DND-41 (cell line): ENCODE measurements at regions not wholly inside any gene's neighbourhood (a gene's known extent, or its start where the extent isn't known, plus 50 kb on each side); places are given as distances from the start of the nearest gene placed in this dataset.

Source experiments
- CTCF ChIP-seq: IDR thresholded peaks from 2 replicates; pipeline ENCODE4 v1.5.1; 2012; ENCODE audit warnings: borderline replicate concordance, low read length, moderate library complexity, mild to moderate bottlenecking; ENCODE audit not compliant: poor library complexity, severe bottlenecking; ENCODE audit errors: extremely low read depth
- EZH2 ChIP-seq: IDR thresholded peaks from 3 replicates; pipeline ENCODE4 v1.6.1; 2012; ENCODE audit warnings: borderline replicate concordance, low read depth, mild to moderate bottlenecking, moderate library complexity, low read length, inconsistent platforms; ENCODE audit not compliant: severe bottlenecking

GRCh38 chr13:67619995-67620380 is 389.9 kb upstream of the PCDH9 start:
- TF ChIP-seq CTCF, result no peak
- TF ChIP-seq EZH2, result no peak
